Colon (tissue), 2 donors: ENCODE measurements at regions not wholly inside any gene's neighbourhood (a gene's known extent, or its start where the extent isn't known, plus 50 kb on each side); places are given as distances from the start of the nearest gene placed in this dataset.
"Not testable (repeated sequence)": the region's sequence is repeated elsewhere in the genome, so short reads cannot be mapped to it uniquely, and the experiment has no call there.

ENCODE experiments used
- FAIRE-seq: peaks from 2 replicates; lab custom pipeline; 2012; peaks lifted over from hg19 to GRCh38; lab: Jason Lieb, UNC
- donor health status: control.
- donor health status: control.

DNA sequence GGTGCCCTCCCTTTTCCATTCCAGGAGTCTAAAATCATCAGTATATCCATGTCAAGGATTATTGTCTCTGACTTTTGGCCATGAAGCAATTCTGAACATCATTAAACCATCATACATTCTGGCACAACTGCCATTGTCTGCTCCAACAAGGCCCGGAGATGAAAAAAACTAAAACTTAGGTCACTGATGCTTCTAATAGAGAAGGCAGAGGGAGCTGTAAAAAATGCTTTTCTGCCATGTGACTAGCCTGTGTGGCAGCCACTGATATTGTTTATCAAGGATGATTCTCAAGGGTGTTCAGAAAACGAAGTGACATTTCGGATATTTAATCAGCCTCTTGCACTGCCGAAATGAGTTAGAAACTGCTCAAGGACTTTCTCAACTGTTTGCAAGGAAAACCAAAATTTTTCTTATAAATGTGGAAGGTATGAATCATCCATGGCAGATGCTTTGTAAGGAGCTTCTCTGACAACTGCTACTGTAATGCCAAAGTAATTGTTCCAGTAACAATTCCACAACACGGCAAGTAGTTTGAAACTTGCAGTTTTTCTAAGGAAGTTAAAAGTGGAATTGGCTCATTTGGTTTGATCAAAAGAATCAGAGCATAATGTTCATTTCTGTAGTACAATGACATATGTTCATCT, 1076.5 kb upstream of the FLRT2 start:
- FAIRE-seq: no peak

DNA sequence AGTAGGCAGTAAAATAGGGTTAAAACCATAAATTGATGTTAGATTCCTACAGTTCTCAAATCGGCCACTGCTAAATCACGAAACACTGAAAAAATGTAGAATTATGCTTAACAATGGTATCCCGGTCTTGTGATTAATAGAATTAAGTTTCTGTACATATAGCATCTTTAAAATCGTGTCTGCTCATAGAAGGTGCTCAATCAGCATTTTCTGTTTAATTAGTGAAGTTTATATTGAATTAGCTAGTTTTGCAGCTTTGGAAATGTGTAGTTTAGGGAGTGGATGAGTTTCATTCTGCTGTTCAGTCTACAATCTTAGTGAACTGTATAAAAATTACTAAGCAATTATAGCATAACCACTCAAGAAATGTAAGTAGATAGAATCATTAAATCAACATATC, 1075.8 kb upstream of the FLRT2 start:
- FAIRE-seq: no peak

DNA sequence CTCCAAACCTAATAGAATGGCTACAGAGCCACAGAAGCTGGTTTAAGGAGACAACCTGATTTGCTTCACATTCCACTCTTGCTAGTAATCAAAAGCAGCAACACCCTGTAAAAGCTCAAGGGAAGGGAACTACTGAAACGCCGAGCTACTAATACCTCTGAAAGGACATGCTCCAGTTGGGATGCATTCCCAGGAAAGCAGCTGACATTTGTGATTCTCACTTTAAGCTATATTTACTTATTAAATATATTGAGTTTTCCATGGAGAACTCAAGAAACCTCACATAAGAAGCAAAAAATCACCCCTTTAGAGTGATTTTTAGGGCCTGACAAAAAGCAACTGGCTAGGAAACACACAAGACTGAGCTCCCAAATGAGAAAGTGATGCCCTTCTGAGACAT, 1073.0 kb upstream of the FLRT2 start:
- no peak for FAIRE-seq

DNA sequence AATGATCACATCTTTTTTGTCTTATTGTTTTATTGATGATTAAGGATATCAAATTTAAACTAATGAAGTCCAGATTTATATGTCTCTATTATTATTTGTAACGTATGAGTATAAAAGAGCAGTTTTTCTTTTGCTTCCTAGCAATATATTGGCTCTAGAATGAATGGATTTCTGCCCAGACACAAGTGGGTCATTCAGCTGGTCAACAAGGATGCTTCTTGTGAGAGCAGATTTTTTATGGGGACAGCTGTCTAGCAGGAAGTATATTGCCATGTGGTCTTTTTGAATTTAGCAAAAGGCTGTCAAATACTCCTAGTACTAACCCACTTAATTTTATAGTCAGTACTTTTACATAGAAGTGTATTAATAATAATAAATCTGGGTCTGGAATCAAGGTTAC, 1071.1 kb upstream of the FLRT2 start:
- FAIRE-seq: no peak

DNA sequence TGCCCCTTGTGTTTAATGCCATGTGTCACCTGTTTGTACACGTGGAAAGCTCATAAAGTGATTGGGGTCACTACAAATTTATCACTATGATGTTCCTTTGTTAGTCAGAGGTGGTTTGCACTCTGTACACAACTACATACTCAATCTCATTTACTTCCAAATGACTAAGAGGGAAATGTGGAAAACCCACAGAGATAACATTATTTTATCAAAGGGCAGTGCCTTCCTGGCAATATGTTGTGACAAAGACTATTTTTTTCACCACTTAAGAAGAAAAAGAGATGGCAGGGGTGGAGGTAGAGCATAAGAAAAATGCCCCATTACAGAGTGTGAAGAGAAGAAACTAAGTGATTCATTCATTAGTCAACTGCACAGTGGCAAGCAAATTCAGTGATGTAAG, 1064.1 kb upstream of the FLRT2 start:
- no peak for FAIRE-seq

DNA sequence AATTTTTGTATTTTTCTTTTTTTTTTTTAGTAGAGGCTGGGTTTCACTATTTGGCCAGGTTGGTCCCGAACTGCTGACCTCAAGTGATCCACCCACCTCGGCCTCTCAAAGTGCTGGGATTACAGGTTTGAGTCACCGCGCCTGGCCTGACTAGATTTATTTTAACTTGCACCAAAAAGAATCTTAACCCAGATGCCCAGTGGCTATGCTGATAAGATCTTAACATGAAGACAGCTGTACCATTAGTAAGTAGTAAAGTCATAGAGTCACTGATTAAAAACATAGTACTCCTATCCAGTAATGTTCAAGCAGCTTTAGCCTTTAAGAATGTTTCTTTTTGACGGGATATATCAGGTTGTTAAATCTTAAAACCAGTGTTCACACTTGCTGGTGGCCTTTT, 1061.8 kb upstream of the FLRT2 start:
- FAIRE-seq: no peak

DNA sequence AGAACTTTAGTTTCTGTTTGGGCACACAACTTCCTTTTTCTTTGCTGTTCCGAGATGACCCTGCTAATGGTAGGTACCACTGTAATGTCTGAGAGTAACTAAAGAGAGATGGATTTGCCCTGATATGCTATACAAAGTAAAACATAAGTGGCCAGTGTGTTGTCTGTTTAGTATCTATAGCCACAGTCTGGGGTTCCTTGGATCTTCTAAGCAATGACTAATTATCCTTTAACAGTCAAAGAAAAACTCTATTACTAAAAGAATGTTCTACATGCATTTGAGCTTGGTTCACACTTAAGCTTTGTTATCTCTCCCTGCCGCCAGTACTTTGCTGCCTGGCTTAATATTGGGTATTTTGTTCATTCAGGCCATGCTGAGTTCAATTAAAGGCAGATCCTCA, 1051.9 kb upstream of the FLRT2 start:
- FAIRE-seq: no peak

DNA sequence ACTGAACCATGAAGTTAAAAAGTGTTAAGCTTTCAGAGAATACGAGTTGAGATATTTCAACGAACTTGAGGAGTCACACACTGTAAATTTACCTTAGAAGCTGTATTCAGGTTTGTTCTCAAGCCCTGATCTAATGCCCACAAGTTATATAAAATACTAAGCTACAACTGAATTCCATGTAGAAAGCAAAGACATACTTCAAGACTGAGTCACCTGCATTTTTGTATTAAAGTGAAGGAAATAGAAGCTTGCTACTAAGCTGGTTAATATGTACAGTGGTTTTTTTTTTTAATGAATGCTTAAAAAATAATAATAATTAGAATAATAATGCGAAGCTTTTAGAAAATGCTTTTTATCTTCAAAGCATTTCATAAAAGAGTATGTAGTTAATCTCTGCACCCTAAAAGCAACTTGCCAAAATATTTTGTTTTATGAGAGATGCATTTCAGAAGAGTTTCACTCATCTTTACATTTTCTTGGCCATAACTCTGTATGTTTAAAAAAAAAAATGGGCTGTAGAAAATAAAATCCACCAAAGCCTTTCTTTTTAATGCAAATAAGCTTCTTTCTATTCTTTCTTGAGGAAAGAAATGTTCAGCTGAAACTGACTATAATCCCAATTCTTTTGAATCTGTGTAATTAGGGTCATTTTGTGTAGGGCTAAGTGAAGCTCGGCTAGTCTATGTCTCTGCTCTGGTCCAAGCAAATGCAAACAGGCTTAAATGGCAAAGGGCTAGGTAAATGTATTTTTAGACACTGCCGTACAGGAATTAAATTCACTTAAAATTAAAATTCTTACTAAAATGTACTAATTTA, 1047.5 kb upstream of the FLRT2 start:
- no peak for FAIRE-seq

DNA sequence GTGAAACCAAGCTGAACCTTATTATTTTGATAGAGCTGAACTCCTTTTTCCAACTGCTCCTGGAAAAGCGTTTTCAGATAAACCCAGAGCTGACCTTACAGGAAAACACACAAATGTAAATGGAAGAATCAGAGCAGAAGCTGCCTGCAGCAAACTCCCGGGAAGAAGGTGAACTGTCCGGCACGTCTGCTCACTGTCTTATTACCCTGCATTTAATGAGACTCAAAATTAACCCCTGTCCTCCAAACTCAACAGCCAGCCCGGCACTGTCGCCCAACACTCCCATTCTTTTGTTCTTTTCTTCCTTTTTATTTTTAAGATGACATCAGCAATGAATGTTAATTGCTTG, 1046.9 kb upstream of the FLRT2 start:
- FAIRE-seq: no peak

DNA sequence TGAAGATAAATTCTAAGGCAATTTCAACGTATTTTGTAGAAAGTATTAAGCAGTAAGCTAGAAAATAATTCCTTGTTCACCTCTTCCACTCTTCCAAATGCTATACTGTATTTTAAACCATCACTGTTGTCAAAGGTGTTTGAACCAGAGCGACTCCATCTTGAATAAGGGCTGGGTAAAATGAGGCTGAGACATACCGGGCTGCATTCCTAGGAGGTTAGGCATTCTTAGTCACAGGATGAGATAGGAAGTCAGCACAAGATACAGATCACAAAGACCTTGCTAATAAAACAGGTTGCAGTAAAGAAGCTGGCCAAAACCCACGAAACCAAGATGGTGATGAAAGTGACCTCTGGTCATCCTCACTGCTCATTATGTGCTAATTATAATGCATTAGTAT, 1045.7 kb upstream of the FLRT2 start:
- FAIRE-seq: not testable (repeated sequence)

DNA sequence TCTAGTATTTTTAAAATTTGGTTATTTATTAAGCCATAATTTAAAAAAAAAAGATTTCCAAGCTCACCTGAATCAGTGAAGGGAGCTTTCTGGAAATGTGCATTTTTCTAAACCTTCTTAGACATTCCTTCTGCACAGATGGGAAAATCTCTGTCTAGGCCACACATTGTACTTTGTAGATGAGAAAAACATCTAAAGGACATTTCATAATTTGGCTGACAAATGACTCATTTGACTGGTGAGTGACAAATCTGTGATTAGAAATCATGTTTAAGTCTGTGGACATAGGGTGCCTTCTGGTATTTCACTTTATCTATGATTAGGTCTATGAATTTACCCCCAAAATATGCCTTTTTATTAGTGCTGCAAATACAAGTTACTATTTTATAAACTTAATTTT, 1044.9 kb upstream of the FLRT2 start:
- FAIRE-seq: no peak

DNA sequence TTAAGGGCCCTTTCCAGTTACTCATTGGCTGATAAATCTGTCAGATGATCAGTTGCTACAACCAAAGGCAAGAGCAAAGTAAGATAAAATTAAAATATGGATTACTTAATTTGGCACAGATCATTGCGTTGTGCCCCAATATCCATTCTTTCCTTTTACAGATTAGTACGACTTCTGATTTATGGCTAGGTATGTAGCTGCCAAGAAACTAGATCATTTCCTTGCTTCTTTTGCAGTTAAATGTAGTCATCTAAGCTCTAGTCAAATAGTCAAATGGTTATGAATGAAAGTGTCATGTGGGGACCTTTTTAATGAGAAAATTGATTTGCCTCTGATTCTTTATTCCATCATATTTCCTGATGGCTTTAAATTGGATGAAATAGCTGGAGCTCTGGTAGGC, 1039.9 kb upstream of the FLRT2 start:
- FAIRE-seq: no peak

DNA sequence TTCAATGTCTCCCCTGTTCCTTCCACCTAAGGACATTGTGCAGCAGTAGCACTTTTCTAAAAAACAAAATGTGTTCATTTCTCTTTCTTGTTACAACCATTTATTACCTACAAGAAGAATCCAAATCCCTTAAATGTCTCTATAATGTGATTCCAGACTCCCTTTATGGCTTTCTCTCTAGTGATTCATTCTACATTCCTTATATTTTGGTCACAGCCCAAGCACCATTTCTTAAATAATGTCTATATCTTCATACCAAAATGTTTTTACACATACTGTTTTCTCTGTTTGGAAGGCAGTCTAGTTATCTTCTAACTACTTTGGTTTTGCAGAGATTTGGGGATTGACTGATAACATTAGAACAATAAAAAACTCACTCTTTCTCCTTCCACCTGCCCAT, 1037.3 kb upstream of the FLRT2 start:
- FAIRE-seq: no peak

DNA sequence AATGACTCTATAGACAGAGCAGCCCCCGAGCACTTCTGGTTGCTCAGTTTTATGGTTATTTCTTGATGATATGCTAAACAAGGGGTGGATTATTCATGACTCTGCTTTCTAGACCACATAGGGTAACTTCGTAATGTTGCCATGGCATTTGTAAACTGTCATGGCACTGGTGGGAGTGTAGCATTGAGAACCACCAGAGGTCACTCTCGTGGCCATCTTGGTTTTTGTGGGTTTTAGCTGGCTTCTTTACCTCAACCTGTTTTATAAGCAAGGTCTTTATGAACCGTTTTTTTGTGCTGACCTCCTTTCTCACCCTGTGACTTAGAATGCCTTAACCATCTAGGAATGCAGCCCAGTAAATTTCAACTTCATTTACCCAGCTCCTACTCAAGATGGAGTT, 1036.2 kb upstream of the FLRT2 start:
- FAIRE-seq: no peak

DNA sequence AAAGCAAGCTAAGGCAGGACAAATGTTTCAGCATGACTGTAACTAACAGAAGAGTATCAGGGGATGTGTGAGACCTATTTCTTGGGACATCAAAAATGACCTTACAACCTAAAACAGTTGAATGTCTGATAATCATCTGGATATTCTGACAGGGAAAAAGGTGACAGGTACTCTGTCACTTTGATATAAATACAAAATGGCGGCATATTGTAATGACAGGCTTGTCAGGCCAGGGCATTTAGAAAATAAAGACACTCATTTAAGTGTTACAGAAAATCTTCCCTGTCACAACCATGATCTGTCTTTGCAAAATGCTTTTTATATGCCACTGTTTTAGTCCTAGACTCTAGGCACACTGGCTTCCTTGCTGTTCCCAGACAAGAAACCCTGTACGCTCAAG, 1033.3 kb upstream of the FLRT2 start:
- no peak for FAIRE-seq

DNA sequence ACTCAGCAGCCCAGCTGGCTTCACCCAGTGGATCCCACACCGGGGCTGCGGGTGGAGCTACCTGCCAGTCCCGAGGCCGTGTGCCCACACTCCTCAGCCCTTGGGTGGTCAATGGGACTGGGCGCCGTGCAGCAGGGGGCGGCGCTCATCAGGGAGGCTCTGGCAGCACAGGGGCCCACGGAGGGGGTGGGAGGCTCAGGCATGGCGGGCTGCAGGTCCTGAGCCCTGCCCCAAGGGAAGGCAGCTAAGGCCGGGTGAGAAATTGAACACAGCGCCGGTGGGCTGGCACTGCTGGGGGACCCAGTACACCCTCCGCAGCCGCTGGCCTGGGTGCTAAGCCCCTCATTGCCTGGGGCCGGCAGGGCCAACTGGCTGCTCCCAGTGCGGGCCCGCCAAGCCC, 1017.1 kb upstream of the FLRT2 start:
- FAIRE-seq: not testable (repeated sequence)

DNA sequence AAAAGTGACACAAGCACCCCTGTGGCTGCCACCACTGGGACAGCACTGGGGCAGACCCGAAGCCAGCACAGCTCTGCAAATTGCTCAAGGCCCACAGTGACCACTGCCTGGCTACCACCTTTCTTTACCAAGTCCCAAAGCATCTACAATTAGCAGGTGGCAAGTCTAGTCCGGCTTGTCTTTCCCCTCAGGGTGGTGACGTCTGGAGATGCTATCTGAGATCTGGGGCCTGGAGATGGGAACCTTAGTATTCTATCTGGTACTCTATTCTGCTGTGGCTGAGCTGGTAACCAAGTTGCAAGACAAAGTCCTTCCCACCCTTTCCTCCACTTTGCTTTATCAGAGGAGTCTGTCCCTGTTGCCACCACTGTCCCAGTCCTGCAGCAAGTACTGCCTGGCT, 1010.1 kb upstream of the FLRT2 start:
- no peak for FAIRE-seq

DNA sequence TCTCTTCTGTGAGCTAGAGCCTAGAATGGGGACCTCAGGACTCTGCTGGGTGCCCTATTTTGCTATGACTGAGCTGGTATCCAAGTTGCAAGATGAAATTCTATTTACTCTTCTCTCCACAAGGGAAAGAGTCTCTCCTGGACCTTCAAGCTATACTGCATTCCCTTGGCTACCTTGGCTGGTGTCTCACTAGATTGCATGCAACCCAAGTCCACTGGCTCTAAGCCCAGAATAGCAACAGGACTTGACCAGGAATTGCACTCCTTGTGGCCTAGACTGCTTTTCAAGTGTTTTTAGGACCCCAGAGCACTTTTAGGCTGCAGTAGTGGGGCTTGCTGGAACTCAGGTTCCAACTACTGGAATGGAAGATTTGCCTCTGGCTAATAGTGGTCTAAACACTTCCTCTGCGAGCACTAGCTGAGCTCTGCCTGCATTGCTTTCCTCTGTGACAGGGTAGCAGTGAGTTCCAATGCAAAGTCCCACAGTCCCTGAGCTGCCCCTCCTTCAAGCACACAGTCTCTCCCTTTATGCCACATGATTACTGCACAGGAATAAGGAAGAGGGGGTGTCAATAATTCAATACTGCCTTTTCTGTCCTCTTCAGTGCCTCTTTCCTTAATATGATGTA, 1009.1 kb upstream of the FLRT2 start:
- FAIRE-seq: no peak

DNA sequence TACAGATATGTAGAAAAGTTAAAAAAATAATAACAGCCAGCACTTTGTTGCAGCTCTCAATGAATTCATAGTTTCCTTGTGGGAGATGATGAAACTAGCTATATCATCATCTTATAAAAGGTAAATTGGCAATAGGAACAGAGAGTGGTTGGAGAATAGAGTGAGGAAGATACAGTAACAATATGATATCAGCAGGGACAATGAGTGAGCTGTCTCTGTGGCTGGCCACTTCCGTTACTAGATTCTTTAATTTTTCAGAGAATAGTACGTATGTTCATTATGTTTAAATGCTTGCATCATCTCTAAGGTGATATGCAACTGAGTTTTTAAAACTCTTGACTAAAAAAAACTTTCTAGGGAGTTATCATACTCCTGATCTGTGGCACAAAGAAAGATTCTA, 1006.2 kb upstream of the FLRT2 start:
- no peak for FAIRE-seq

DNA sequence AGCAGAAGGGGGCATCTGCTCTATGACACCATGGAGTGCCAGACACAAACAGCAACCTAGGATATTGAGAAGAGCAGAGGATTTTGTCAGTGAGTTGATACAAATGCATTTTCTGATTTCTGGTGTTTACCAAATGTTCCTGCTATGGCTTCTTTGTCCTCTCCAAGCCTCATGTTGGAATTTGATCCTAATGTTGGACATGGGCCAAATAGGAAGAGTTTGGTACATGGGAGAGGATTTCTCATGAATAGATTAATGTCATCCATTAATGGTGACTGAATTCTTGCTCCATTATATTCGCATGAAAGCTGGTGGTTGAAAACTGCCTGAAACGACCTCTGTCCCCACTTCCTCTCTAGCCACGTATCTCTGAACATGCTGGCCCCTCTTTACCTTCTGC, 1002.2 kb upstream of the FLRT2 start:
- FAIRE-seq: no peak

DNA sequence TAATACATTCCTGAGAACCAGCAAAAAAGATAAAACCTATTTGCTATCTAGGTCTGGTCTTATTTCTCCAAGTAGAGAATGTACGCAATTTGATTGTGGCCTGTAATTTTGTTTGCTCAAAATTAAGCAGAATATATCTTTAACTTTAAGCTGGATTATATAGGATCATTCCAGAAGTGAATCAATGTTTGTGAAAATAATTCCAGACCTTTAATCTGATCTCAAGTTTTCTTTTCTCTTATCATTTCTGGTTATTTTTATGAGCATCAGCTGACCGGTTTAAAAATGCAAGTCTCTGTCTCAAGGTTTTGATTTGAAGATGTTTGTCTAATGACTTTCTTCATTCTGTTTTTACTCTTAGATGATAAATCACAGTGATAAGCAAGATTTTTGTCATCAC, 997.9 kb upstream of the FLRT2 start:
- no peak for FAIRE-seq

DNA sequence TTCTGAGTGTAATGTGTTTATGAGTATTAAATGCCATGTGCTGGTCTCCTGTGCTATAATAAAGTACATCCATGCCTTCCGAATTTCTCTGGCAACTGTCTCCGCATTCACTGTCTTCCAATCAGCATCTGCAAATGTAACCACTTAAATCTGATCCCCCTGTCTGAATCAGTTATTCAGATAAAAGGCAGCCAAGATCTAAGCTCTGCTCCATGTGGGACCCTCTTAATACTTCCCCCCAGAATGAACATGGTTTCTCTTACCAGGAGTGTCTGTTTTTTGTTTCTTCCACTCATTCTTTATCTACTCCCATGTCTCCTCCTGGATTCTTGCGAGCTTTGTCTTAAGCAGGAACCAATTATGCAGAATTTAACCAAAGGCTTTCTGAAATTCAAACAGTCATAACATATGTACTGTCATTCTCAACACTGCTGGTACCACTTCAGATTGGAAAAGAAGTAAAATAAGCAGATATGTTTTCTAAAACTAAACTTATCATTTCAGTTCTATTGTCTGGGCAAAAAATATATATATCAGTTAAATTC, 996.7 kb upstream of the FLRT2 start:
- FAIRE-seq: no peak

DNA sequence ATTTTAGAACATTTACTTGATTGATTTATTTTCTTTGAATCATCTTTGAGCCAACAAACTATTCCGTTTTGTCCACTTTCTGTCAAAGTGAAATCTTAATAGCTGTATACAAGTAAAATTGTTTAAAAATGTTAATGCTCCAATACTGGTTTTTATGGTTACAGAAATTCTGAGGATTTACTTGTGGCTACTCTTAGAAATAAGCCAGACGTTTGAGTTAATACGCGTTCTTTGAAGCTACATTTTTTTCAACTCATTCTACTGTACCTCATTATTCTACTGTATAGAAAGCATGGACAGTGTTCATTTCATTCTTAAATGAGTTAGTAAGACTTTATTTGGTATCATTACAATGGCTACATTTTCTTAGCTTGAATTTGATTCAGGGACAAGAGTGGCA, 996.2 kb upstream of the FLRT2 start:
- FAIRE-seq: no peak

DNA sequence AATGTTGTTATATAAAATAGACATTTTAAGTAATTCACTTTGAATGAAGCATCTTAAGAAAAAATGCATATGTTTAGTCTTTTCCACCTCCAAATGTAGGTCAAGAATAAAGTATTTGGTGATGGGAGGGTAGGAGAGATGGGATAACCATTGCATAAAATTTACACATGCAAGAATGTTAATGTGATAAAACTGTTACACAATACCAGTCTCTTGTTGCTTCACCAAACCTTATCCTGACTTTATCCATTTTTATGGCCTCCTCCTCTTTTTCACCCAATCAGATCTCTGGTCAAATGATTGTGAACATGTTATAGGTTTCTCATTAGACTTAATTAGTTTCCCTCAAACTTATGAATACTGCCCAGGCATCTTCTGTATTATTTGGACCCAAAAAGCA, 994.5 kb upstream of the FLRT2 start:
- no peak for FAIRE-seq
